ENCODE measurements at regions not wholly inside any gene's neighbourhood (a gene's known extent, or its start where the extent isn't known, plus 50 kb on each side); places are given as distances from the start of the nearest gene placed in this dataset.

DNA sequence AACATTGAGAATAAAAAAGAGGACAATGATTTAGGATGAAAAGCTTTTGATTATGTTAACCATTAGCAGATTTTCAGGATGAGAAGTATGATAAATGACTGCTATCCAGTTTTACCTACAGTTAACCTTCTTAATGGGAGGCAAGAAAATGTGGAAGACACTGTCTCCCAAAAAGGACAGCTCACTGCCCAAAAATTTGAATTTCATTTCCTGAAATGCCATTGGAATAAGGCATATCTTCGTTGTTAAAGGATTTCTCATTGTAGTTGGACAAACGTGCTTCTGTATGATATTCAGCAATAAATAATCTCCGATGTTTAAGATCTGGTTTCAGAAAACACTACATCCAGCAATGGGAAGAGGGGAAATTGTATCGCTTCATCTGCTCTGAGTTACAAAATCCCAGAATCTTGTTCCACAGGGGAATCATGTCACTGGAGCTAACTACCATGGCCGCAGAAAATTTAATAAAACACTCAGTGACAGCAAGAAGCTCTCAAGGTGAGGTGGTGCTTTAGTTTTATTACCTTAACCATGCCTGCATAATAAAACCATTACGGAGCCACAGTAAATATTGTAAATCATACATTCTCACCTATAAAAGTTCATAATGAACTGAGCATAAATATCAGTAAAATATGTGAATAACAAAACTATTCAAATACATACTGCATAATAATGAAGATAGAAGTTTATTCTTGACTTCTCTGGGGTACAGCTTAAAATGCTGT is 552.3 kb downstream of the PCDH7 start:
- DNase-seq (ENCODE audit: low spot score), result no peak

DNA sequence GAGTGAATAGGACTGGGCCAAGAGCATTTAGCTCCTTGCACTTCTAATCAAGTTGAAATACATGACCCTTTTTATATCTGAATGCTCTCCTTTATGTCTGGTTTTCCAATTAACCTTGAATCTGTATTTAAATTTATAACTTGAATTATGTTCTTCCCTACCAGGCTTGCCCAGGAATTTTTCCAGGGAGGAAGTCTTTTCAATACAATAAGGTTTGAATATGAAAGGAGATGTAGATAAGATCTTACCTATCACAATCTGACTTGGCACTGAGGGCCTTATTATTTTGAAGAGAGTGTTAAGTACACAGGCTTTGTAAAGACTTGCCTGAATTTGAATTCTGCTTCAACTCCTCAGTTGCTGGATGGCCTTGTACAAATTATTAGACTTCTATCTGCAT is 555.7 kb downstream of the PCDH7 start:
- no peak for DNase-seq (ENCODE audit: low spot score)

DNA sequence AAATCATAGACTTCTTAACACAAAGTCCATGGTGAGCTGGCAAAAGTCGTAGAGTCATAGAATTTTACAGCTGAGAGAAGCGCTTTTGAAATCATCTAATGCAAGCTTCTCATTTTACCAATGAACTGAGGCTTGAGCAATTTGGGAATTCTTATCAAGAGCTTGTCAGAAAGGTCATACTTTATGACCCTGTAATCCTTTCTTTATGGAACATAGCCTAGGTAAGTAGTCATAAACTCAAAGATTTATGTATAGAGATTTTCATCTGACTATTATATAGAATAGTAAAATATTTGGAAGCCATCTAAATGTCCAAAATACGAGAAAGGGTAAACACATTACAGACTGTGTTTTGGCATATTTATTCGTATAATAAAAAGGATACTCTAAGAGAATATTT is 563.5 kb downstream of the PCDH7 start:
- DNase-seq (ENCODE audit: low spot score), result no peak

DNA sequence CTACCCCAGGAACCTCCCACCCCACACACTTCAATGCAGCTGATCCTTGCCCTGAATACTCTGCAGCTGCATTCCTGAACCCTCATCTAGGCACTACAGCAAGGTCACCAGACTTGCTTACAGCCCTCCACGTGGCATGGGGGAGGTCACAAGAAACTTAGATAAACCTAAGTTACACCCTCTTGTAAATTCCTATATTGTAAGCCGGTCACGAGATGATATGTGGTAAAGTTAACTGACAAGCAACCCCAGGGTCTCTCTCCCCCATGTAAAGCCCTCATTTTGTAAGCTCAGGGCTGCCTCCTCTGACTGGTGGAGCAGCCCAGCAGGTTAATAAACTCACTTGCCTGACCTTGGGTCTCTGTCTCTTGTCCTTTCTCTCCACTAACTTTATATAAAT is 570.7 kb downstream of the PCDH7 start:
- DNase-seq (ENCODE audit: low spot score), result no peak

DNA sequence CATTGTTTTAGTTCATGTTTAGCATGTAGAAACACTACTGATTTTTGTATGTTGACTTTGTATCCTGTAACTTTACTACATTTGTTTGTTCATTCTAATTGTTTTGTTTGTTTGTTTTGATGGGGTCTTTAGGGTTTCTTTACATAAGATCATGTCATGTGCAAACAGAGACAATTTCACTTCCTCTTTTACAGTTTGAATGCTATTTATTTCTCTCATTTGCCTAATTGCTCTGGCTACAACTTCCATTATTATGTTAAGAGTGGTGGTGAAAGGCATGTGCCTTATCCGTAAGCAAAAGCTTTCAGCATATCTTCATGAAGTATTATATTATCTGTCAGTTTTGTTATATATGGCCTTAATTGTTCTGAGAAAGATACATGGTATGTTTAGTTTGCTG is 571.1 kb downstream of the PCDH7 start:
- no peak for DNase-seq (ENCODE audit: low spot score)

DNA sequence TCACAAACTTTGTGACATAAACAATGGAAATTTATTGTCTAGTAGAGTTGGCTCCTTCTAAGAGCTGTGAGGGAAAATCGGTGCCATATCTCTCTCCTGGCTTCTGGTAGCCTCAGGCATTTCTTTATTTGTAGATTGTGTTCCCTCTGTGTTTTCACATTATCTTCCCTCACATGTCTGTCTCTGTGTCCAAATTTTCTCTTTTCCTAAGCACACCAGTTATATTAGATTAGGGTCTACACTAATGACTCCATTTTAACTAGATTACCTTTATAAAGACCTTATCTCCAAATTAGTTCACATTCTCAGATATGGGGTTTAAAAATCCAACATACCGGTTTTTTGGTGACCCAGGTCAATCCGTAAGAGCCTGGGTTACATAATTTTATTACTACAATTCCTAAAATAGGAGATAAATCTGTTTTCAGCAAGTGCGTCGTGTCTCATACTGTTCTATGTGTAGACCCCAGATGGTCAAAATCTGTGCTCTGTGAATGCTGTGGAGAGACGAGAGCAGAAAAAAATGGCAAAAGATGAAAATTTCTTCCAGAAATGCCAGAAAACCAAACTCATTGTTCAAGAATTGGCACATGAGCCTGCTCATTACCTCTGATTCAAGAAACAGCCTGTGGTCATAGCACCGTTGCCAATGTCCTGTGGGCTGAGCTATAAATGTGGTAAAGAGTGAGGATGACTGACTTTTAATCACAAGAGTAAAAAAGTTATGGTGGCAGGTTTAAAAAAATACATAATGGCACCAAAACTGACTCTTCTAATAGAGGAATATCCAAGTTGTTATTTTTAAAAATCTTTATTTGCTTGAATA is 574.7 kb downstream of the PCDH7 start:
- DNase-seq (ENCODE audit: low spot score), result no peak

DNA sequence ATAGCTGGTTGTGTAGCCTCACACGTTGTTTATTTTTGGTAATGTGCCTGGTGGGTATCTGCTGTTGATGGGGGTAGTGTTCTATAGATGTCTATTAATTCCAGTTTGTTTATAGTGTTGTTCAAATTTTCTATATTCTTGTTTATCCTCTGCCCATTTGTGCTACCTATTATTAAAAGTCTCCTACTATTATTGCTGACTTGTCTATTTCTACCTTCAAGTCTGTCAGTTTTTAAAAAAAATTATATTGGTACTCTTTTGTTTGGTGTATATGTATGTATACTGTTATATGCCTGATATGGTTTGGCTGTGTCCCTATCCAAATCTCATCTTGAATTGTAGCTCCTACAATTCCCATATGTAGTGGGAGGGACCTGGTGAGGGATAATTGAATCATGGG is 578.6 kb downstream of the PCDH7 start:
- no peak for DNase-seq (ENCODE audit: low spot score)

DNA sequence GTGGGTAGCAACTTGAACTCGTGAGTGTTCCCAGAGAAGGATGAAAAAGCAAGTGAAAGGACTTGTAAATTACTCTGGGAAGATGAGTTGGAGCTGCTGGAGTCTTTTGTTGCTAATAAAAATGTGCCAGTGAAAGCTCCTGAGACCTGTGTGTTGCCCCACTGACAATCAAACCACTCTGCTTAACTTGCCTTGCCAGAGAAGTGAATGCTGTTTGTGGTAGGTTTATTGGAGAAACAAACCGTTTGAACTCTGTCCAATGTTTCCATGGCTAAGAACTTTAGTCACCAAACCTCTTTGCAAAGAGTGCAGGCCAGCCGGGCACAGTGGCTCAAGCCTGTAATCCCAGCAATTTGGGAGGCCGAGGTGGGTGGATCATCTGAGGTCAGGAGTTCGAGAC is 586.9 kb downstream of the PCDH7 start:
- no peak for DNase-seq (ENCODE audit: low spot score)

DNA sequence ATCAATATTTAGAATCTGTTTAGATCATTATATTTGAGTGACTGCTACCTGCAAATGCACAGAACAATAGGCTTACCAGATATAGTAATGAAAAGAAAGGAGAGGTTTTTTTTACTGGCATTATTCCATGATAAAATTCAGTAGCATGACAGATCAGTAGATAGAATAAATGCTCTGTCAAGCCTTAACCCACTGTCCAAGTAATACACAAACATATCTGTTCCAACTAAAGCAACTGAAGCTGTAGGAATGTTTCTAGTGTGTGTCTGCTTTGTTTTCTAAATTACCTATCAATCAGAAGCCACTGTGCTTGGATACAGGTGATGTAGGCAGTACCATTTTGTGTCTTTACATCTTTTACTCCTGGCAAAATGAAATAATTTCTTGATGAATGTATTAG is 604.6 kb downstream of the PCDH7 start:
- no peak for DNase-seq (ENCODE audit: low spot score)

DNA sequence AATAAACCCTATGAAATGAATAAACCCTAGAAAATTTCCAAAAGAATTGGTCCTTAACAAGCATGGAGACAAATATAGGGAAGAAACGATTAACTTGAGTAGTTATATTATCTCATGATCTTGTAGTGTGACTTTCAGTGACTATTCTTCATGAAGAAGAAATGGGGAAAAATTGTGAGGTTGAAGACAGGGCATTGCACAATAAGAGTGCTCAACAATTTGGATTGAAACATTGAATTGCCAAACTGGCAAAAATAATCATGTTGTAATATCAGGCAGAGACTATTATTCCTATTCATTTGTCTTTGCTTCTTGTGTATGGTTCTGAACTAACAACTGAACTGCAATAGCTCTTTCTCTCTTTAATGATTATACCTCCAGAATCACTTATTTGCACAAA is 605.1 kb downstream of the PCDH7 start:
- no peak for DNase-seq (ENCODE audit: low spot score)

DNA sequence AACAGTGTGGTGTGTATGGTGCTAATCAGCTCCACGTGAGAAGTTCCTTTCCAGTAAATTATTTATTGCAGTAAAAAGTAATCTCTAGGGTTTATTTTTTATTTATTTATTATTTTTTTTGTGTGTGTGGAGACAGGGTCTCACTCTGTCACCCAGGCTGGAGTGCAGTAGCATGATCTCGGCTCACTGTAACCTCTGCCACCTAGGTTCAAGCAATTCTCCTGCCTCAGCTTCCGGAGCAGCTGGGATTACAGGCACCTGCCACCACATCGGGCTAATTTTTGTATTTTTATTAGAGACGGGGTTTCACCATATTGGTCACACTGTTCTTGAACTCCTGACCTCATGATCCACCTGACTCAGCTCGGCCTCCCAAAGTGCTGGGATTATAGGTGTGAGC is 606.9 kb downstream of the PCDH7 start:
- no peak for DNase-seq (ENCODE audit: low spot score)

DNA sequence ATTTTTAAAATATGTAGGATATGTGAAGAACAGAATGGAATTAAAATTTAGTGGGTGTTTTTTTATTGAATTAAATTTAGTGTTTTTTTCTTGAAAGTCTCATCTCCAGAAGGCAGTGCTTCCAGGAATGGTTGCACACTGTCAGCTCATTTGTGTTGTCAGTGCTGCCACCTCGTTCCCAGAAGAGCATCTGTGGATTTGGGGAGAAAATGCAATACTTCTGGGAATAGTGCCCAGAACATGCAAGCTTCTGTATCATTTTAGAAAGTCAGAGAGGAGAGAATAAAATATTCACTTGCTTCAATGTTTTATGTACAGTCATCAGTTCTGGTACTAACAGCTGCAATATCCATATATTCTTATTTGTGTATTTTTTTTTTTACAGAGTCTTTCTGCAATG is 608.8 kb downstream of the PCDH7 start:
- no peak for DNase-seq (ENCODE audit: low spot score)

DNA sequence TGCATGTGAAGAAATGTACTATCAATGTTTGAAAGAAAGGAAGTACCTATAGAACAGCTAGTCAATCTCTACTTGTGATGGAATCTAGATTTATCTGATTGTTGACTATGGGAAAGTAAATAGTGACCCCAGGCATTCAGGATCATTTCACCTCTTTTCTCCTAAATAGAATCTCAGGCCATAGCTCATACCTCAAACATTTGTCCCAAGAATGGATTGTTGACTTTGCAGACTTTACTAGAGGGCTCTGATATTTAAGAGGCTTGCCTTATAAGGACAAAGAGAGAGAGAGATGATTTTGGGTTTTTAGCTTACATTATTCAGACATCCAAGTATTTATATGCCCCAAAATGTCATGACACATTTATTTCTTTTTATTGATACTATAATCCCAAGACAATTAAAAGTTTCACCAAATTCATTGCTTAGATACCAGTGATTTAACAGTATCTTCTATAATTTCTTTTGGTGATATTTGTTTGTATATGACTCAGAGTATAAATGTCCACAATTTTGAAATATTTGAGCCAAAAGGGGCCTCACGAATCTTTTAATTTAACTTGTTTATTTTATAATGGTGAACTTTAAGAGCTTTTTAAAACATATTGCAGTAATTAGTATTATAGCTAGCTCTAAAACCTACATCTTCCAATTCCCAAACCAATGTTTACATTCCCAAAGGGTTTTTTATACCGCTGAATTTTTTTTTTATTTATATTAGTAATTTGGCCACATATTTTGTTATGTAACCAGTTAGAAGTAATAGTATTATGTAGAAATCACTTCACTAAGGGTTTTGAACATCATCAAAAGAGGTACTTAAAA is 614.1 kb downstream of the PCDH7 start:
- DNase-seq (ENCODE audit: low spot score), result no peak

DNA sequence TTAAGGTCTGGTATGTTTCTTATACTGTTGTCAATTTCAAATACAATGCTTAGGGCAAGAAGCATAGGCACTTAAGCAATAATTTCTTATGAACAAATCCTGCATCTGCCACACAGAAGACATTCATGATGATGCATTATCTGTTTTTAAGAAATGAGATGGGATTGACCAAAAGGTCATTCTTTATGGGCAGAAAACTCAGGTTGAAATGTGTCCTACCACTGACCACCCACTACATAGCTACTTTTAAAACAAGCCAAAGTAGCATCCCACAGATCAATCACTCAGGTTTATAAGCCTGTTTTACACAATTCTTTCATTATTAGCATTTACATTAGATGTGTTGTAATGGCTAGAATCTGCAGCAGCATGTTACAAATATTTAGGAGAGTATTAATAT is 617.8 kb downstream of the PCDH7 start:
- no peak for DNase-seq (ENCODE audit: low spot score)

DNA sequence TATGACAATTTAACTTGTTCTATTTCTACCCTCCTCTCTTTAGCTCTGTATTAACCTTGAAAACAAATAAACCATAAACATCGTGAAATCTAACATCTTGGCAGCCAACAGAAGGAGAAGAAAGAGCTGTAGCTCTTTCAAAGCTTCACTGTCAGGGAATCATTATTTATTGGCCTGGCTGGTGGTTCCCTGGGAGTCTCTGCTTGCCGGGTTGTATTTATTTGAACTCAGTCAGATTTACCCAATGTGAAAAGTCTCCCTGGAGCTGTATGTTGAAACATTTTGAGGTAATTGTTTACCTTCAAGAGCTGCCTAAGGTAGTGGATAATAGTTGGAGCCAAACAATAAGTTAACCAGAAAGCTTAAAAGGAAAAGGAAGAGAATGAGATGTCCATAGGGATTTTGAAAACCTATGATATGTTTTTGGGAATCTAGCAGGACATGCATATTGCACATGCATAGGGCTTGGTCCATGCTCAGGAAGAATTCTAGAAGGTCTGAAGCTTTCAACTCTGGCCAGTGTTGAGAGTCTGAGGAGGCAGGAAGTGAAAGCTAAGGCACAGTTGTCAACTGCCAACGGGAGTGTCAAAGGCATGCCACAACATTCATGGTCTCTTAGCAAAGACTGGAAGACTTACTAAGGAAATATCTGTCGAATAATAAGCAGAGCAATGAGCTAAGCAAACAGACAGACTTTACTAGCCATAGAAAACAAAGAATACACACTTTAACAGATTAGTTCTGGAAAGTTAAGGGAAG is 621.6 kb downstream of the PCDH7 start:
- DNase-seq (ENCODE audit: low spot score), result no peak

DNA sequence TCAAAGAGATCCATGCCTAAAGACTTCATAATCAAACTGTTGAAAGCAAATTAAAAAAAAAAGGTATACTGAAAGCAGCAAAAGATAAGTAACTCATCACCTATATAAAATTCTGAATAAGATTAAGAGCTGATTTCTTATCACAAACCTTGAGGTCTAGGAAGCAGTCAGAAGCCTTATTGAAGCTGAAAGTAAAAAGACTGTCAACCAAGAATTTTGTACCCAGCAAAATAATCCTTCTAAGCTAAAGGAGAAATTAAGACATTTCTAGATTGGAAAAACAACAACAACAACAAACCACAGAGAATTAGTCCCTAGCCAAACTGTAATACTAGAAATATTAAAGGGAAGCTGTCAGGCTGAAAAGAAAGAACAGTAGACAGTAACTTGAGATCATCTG is 622.9 kb downstream of the PCDH7 start:
- DNase-seq (ENCODE audit: low spot score), result no peak

DNA sequence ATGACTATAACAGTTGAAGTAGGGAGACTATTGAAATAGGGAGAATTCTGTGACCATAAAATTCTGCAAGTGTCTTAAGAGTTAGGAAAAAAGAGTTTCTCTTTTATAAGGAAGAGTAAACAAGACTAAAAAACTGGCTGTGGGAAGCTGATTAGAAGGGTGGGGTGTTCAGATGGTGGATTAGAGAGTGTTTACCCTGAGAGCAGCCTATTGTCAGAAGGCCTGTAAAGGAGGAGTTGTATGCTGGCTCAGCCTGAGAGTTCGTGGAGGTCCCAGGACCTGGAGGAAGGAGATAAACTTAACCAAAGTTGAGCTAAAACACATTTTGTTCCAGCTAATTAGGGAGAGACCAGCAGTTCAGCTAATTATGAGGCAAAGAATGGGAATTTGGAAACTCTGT is 629.7 kb downstream of the PCDH7 start:
- DNase-seq (ENCODE audit: low spot score), result no peak

DNA sequence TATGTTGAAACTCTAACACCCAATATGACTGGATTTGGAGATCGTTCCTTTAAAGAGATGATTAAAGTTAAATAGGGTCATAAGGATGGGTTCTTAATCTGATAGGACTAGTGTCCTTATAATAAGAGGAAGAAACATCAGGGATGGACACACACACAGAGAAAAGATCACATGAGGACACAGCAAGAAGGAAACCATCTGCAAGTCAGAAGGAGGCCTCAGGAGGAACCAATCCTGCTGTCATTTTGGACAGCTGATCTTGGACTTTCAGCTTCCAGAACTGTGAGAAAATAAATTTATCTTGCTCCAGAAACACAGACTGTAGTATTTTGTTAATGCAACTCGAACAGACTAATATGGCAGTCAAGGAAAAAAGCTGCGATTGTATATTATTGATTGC is 631.5 kb downstream of the PCDH7 start:
- DNase-seq (ENCODE audit: low spot score), result no peak

DNA sequence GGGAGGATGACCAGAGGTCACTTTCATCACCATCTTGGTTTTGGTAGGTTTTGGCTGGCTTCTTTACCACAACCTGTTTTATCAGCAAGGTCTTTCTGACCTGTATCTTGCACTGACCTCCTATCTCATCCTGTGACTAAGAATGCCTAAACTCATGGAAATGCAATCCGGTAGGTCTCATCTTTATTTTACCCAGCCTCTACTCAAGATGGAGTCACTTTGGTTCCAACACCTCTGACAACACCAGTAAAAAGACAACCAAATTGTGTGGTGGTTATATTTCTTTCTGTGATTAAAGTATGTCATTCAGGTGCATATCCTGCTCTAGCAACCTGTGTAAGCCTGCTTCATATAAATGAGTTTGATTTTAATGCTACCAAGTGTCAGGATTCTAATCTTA is 636.7 kb downstream of the PCDH7 start:
- no peak for DNase-seq (ENCODE audit: low spot score)

DNA sequence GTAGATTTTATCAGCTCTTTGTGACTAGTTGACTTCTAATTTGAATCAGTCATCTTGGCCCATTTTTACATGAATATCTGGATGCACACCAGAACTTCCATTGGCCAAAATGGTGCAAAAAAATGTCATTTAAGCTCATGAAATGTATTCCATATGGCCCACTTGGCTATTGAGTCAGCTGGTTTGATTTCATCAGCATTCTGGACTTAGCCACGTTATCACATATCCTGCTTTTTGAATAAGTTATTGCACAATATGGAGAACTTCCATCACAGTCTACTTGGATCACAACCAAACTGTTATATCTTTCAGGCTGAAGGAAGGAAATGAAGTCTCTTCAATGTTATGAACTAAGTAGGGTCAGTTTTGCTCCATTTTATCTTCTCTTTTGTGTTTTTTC is 640.6 kb downstream of the PCDH7 start:
- no peak for DNase-seq (ENCODE audit: low spot score)

DNA sequence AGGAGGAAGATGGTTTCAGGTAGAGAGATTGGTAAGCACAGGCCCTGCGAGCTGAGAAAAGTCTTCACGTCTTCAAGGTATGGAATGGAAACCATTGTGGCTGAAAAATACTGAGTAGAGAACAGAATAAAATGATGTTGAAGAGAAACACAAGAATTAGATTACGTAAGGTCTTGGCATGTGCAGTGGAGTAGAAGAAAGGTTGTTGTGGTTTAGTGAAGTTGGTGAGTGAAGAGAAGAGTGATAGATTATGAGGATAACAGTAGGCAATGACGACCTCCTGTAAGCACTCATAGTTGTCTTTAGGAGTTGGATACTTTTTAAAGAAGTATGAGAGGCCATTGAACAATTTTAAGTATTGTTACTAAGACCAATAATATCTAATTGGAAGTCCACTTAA is 642.6 kb downstream of the PCDH7 start:
- DNase-seq (ENCODE audit: low spot score), result no peak

DNA sequence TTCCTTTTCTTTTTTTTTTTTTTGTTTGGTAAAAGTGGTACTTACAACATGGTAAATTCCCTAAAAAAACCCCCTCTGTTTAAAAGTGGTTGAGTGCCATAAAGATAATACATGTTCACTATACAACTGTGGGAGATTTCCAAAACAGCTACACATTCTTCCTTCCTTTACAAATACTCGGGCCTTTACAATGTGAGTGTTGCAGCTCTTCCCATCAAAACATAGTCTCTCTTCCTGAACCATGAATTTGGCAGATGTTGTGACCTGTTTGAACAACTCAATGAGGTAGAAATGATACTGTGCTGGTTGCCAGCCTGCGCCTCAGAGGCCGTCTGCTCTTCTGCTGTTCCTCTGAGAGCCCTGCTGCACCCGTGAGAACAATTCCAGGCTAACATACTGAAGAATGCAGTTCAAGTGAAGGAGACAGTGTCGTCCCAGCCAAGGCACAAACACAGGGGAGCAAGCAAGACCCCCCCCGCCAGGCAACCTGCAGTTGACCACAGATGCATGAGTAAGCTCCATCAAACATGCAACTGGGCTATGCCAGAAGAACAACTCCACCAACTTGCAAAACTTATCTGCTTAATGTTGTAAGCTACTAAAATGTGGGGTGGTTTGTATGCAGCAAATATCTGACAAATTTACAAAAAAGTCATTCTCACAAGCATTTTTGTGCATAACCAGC is 645.0 kb downstream of the PCDH7 start:
- no peak for DNase-seq (ENCODE audit: low spot score)
